ENCODE measurements at regions not wholly inside any gene's neighbourhood (a gene's known extent, or its start where the extent isn't known, plus 50 kb on each side); places are given as distances from the start of the nearest gene placed in this dataset.

- no peak overlapping the region for H3K4me3 ChIP-seq (ENCODE audit: low read depth, low read length)
- DNase-seq (ENCODE audit: low read depth) = no peak
- TF ChIP-seq, protein P1, sequence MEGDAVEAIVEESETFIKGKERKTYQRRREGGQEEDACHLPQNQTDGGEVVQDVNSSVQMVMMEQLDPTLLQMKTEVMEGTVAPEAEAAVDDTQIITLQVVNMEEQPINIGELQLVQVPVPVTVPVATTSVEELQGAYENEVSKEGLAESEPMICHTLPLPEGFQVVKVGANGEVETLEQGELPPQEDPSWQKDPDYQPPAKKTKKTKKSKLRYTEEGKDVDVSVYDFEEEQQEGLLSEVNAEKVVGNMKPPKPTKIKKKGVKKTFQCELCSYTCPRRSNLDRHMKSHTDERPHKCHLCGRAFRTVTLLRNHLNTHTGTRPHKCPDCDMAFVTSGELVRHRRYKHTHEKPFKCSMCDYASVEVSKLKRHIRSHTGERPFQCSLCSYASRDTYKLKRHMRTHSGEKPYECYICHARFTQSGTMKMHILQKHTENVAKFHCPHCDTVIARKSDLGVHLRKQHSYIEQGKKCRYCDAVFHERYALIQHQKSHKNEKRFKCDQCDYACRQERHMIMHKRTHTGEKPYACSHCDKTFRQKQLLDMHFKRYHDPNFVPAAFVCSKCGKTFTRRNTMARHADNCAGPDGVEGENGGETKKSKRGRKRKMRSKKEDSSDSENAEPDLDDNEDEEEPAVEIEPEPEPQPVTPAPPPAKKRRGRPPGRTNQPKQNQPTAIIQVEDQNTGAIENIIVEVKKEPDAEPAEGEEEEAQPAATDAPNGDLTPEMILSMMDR (IDR thresholded peaks at IDR 0.05; ENCODE audit: control insufficient read depth, extremely low read depth, insufficient read depth) = no peak
Measured at GRCh38 chr12:74468401-74468800, 69.2 kb upstream of the ATXN7L3B start.

GRCh38 chr12:74476234-74476633 is 61.4 kb upstream of the ATXN7L3B start:
- no peak overlapping the region for H3K4me3 ChIP-seq (ENCODE audit: low read depth, low read length)
- peak; percentile 22 for DNase-seq (ENCODE audit: low read depth)
- TF ChIP-seq, protein P1 (IDR thresholded peaks at IDR 0.05; ENCODE audit: control insufficient read depth, extremely low read depth, insufficient read depth) = no peak

GRCh38 chr12:74481078-74481477 is 56.6 kb upstream of the ATXN7L3B start:
- TF ChIP-seq, protein P1 (IDR thresholded peaks at IDR 0.05; ENCODE audit: control insufficient read depth, extremely low read depth, insufficient read depth) = no peak
- no peak overlapping the region for H3K4me3 ChIP-seq (ENCODE audit: low read depth, low read length)
- DNase-seq (ENCODE audit: low read depth) = no peak

- no peak overlapping the region for H3K4me3 ChIP-seq (ENCODE audit: low read depth, low read length)
- no peak for DNase-seq (ENCODE audit: low read depth)
- TF ChIP-seq, protein P1 (IDR thresholded peaks at IDR 0.05; ENCODE audit: control insufficient read depth, extremely low read depth, insufficient read depth) = no peak
Measured at GRCh38 chr12:74482115-74482514, 55.5 kb upstream of the ATXN7L3B start.

GRCh38 chr12:74483057-74483456 is 54.6 kb upstream of the ATXN7L3B start:
- TF ChIP-seq, protein P1 (IDR thresholded peaks at IDR 0.05; ENCODE audit: control insufficient read depth, extremely low read depth, insufficient read depth) = no peak
- no peak overlapping the region for H3K4me3 ChIP-seq (ENCODE audit: low read depth, low read length)
- no peak for DNase-seq (ENCODE audit: low read depth)

Measured in LNCaP clone FGC (cell line).